GM12878 (cell line): ENCODE measurements at regions not wholly inside any gene's neighbourhood (a gene's known extent, or its start where the extent isn't known, plus 50 kb on each side); places are given as distances from the start of the nearest gene placed in this dataset.

ENCODE experiments used
- ATAC-seq: fragments of 200-7000 bp; cut with Tn5 transposase; 3 replicates; pipeline ENCODE4 v1.9.1; 2020; ENCODE audit warnings: mild to moderate bottlenecking, moderate library complexity
- BruUV-seq: library from RNA; stranded (reverse); fragments of 400-500 nt; replicated peaks from 2 replicates; lab custom pipeline; 2021; lab: Mats Ljungman, UMichigan
- CTCF ChIA-PET: fragments of 300-600 bp; sonication (Branson Sonifier 250); formaldehyde crosslinking; extraction: SDS; loops from one replicate; lab custom pipeline; 2021; ENCODE audit warnings: inconsistent platforms; lab: Yijun Ruan, JAX
- POLR2A ChIA-PET: fragments of 350-600 bp; formaldehyde crosslinking; extraction: SDS; loops from one replicate; lab custom pipeline; 2021; ENCODE audit warnings: inconsistent platforms; lab: Charles Lee
- RAD21 ChIA-PET: fragments of 300-600 bp; sonication (Branson Sonifier 250); formaldehyde crosslinking; loops from one replicate; lab custom pipeline; 2023; ENCODE audit warnings: antibody characterized with exemption; ENCODE audit not compliant: unreplicated experiment; lab: Charles Lee
- SMC1A ChIA-PET: fragments of 300-600 bp; sonication (Branson Sonifier 250); formaldehyde crosslinking; loops from one replicate; lab custom pipeline; 2023; ENCODE audit not compliant: unreplicated experiment, uncharacterized antibody; lab: Charles Lee
- DNase-seq: peaks from one replicate; pipeline ENCODE4 v3.0.0-alpha.2; 2011; ENCODE audit warnings: low read depth, low spot score
- FAIRE-seq: peaks from 3 replicates; lab custom pipeline; 2011; peaks lifted over from hg19 to GRCh38; lab: Jason Lieb, UNC
- H2AFZ ChIP-seq: 2 replicates; pipeline ENCODE4 v1.6.0; 2011; ENCODE audit warnings: low read depth, low read length, control low read depth; ENCODE audit not compliant: control insufficient read depth
- H3K27ac ChIP-seq: 2 replicates; pipeline ENCODE4 v1.5.1; 2011; ENCODE audit warnings: control low read depth; ENCODE audit not compliant: control insufficient read depth, insufficient read depth
- H3K27me3 ChIP-seq, 2 experiments: replicated peaks in 1 of 2; 2 replicates each; pipeline versions ENCODE4 v1.6.0 to v1.6.1; 2011; ENCODE audit warnings: low read length in 1 of 2; ENCODE audit not compliant: control insufficient read depth in 2 of 2, insufficient read depth in 2 of 2
- H3K36me3 ChIP-seq, 2 experiments: 2 replicates each; pipeline ENCODE4 v1.5.1; 2011; ENCODE audit warnings: low read length in 1 of 2; ENCODE audit not compliant: control insufficient read depth in 2 of 2, insufficient read depth in 2 of 2
- H3K4me1 ChIP-seq: 2 replicates; pipeline ENCODE4 v1.6.1; 2011; ENCODE audit warnings: mild to moderate bottlenecking, low read length, moderate library complexity, mixed read lengths; ENCODE audit not compliant: control insufficient read depth, insufficient read depth
- H3K4me2 ChIP-seq: 2 replicates; pipeline ENCODE4 v1.6.0; 2011; ENCODE audit warnings: control low read depth; ENCODE audit not compliant: control insufficient read depth, insufficient read depth
- H3K4me3 ChIP-seq: fragments of 200-600 bp; sonication (generic); 2 replicates; pipeline ENCODE4 v1.5.1; 2016
- H3K79me2 ChIP-seq: 2 replicates; pipeline ENCODE4 v1.6.0; 2011; ENCODE audit warnings: low read length; ENCODE audit not compliant: control insufficient read depth, insufficient read depth
- H3K9ac ChIP-seq: 2 replicates; pipeline ENCODE4 v1.8.0; 2011; ENCODE audit warnings: low read length, control low read depth, mixed read lengths; ENCODE audit not compliant: control insufficient read depth, insufficient read depth
- H3K9me3 ChIP-seq: replicated peaks from 3 replicates; pipeline ENCODE4 v1.5.1; 2011; ENCODE audit warnings: mild to moderate bottlenecking, low read length; ENCODE audit not compliant: control insufficient read depth, insufficient read depth
- H4K20me1 ChIP-seq: 2 replicates; pipeline ENCODE4 v1.6.0; 2011; ENCODE audit not compliant: control insufficient read depth, insufficient read depth
- ESRRA ChIP-seq: IDR thresholded peaks from 2 replicates; pipeline ENCODE4 v1.6.1; 2012; ENCODE audit warnings: mild to moderate bottlenecking, low read length, improper control_type of control experiment
- MTA2 ChIP-seq: fragments of 450-650 bp; IDR thresholded peaks from 2 replicates; pipeline ENCODE4 v1.6.1; 2016; ENCODE audit warnings: low read depth, mild to moderate bottlenecking, moderate library complexity
- MTA3 ChIP-seq: IDR thresholded peaks from 2 replicates; pipeline ENCODE4 v1.6.1; 2012; ENCODE audit warnings: low read length, inconsistent platforms, borderline replicate concordance
- SKIL ChIP-seq: fragments of 450-650 bp; IDR thresholded peaks from 2 replicates; pipeline ENCODE4 v1.6.1; 2017; ENCODE audit warnings: mild to moderate bottlenecking, low read depth, inconsistent platforms; ENCODE audit not compliant: poor library complexity, severe bottlenecking
- TCF12 ChIP-seq: IDR thresholded peaks from 2 replicates; pipeline ENCODE4 v1.6.1; 2011; ENCODE audit warnings: low read depth, mild to moderate bottlenecking, low read length
- TCF7 ChIP-seq: IDR thresholded peaks from 2 replicates; pipeline ENCODE4 v1.6.1; 2014; ENCODE audit warnings: antibody characterized with exemption, borderline replicate concordance
- YBX1 ChIP-seq: fragments of 450-650 bp; IDR thresholded peaks from 2 replicates; pipeline ENCODE4 v1.6.1; 2016; ENCODE audit warnings: antibody characterized with exemption
- ZNF274 ChIP-seq: IDR thresholded peaks from one replicate; pipeline ENCODE4 v1.8.0; 2011; ENCODE audit not compliant: insufficient read length, insufficient read depth
- WGBS: methylation state at CpG from one replicate; pipeline ENCODE4 v1.1.6; 2016; ENCODE audit warnings: low lambda C conversion rate; ENCODE audit not compliant: insufficient replicate concordance, insufficient coverage; ENCODE audit errors: missing lambda C conversion rate; 5-methylcytosine and 5-hydroxymethylcytosine counted together
- in situ Hi-C: fragments of 300-500 bp; cut with MboI; formaldehyde crosslinking; loops from 9 replicates; pipeline ENCODE4 v1.14.3; 2018; ENCODE audit warnings: mixed read lengths
- intact Hi-C: fragments of 100-400 bp; cut with micrococcal nuclease; formaldehyde crosslinking; loops from one replicate; pipeline ENCODE4 v1.14.2; 2022; ENCODE audit not compliant: unreplicated experiment

- intact Hi-C loops, result no loop called here
- H3K4me3 ChIP-seq, result peak overlapping the region; percentile 60
- H3K27ac ChIP-seq, result peak overlapping the region; percentile 41
- H3K79me2 ChIP-seq, result no peaks in the 10 kb centered on the region
- no peak for ATAC-seq
- H4K20me1 ChIP-seq, result no peaks in the 10 kb centered on the region
- no peak for TF ChIP-seq ZNF274
- TF ChIP-seq MTA2, result 0 out of 2 replicates have a peak, but pooled peaks have one; percentile 22
- peak; percentile 4 for TF ChIP-seq SKIL
- TF ChIP-seq TCF12, result no peak
- no peak for TF ChIP-seq ESRRA
- TF ChIP-seq YBX1, result no peak
- TF ChIP-seq TCF7, result no peak
- TF ChIP-seq MTA3, result no peak
- CTCF ChIA-PET, result interaction anchor here (0.6 to 1.6 kb wide), 3 partner anchors 9 to 142 kb away, joined by 3 to 4 read pairs (median 3); no protein-coding TSS in a partner anchor
- WGBS, result 13% methylated on average over 3 of the region's 3 CpGs
- no peak for DNase-seq
- RAD21 ChIA-PET, result interaction anchor here (0.7 kb wide), 1 partner anchor 19 kb away, joined by 3 read pairs; a partner anchor contains a TSS
- H3K4me2 ChIP-seq, result peak overlapping the region; percentile 72
- no peaks in the 10 kb centered on the region for H3K9me3 ChIP-seq
- H3K4me1 ChIP-seq, result peaks cover 4% of the 10 kb centered on the region
- SMC1A ChIA-PET, result interaction anchor here (0.8 to 3.3 kb wide), 6 partner anchors 16 to 33 kb away, joined by 3 to 13 read pairs (median 4); a partner anchor contains a TSS
- no peaks in the 10 kb centered on the region for H3K36me3 ChIP-seq
- in situ Hi-C loops, result no loop called here
- H3K9ac ChIP-seq, result peak overlapping the region; percentile 71
- no peak for FAIRE-seq
- H2AFZ ChIP-seq, result peak overlapping the region; percentile 84
- POLR2A ChIA-PET, result interaction anchor here (0.6 to 1.6 kb wide), 4 partner anchors 9 to 50 kb away, joined by 3 to 5 read pairs (median 3); no protein-coding TSS in a partner anchor
- H3K27me3 ChIP-seq, result no peaks in the 10 kb centered on the region
- no TSS peak for BruUV-seq
Observed at GRCh38 chr6:26304213-26304796, 60.7 kb upstream of the BTN3A2 start.
